ENCODE measurements at regions not wholly inside any gene's neighbourhood (a gene's known extent, or its start where the extent isn't known, plus 50 kb on each side); places are given as distances from the start of the nearest gene placed in this dataset.

DNA sequence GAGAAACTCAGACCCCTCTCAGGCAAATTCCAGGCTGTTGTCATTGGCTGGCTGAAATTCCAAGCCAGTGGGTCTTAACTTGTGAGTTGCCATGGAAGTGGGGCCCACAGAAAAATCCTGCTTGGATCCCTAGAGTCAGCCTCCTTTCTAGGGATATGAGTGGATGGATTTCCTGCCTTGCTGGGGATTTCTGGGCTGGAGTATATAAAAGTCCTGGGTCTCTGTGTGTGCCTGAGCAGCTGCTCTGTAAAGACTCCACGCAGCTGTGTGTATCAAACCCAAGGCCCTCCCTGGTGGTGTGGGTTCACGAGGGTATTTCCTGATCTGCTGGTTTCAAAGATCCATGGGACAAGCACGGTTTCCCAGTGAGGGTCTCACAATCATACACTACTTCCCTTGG is 1077.1 kb downstream of the SLC16A7 start:
- no peaks in the 10 kb centered on the region for H3K27me3 ChIP-seq (ENCODE audit: insufficient read depth, poor library complexity, severe bottlenecking)
- TF ChIP-seq, protein P1, sequence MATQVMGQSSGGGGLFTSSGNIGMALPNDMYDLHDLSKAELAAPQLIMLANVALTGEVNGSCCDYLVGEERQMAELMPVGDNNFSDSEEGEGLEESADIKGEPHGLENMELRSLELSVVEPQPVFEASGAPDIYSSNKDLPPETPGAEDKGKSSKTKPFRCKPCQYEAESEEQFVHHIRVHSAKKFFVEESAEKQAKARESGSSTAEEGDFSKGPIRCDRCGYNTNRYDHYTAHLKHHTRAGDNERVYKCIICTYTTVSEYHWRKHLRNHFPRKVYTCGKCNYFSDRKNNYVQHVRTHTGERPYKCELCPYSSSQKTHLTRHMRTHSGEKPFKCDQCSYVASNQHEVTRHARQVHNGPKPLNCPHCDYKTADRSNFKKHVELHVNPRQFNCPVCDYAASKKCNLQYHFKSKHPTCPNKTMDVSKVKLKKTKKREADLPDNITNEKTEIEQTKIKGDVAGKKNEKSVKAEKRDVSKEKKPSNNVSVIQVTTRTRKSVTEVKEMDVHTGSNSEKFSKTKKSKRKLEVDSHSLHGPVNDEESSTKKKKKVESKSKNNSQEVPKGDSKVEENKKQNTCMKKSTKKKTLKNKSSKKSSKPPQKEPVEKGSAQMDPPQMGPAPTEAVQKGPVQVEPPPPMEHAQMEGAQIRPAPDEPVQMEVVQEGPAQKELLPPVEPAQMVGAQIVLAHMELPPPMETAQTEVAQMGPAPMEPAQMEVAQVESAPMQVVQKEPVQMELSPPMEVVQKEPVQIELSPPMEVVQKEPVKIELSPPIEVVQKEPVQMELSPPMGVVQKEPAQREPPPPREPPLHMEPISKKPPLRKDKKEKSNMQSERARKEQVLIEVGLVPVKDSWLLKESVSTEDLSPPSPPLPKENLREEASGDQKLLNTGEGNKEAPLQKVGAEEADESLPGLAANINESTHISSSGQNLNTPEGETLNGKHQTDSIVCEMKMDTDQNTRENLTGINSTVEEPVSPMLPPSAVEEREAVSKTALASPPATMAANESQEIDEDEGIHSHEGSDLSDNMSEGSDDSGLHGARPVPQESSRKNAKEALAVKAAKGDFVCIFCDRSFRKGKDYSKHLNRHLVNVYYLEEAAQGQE (IDR thresholded peaks at IDR 0.05; ENCODE audit: insufficient replicate concordance, low read depth) = no peak
- no peak for TF ChIP-seq POLR2AphosphoS5 (IDR thresholded peaks at IDR 0.05; ENCODE audit: low read depth)
- TF ChIP-seq GABPA (IDR thresholded peaks at IDR 0.05; ENCODE audit: low read depth) = no peak
- TF ChIP-seq, protein P2, sequence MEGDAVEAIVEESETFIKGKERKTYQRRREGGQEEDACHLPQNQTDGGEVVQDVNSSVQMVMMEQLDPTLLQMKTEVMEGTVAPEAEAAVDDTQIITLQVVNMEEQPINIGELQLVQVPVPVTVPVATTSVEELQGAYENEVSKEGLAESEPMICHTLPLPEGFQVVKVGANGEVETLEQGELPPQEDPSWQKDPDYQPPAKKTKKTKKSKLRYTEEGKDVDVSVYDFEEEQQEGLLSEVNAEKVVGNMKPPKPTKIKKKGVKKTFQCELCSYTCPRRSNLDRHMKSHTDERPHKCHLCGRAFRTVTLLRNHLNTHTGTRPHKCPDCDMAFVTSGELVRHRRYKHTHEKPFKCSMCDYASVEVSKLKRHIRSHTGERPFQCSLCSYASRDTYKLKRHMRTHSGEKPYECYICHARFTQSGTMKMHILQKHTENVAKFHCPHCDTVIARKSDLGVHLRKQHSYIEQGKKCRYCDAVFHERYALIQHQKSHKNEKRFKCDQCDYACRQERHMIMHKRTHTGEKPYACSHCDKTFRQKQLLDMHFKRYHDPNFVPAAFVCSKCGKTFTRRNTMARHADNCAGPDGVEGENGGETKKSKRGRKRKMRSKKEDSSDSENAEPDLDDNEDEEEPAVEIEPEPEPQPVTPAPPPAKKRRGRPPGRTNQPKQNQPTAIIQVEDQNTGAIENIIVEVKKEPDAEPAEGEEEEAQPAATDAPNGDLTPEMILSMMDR (IDR thresholded peaks at IDR 0.05; ENCODE audit: insufficient read depth, low read length) = no peak
- no peak for TF ChIP-seq SPI1 (IDR thresholded peaks at IDR 0.05; ENCODE audit: borderline replicate concordance, low read depth)
- H3K4me3 ChIP-seq (replicated peaks; ENCODE audit: insufficient read depth, low read length) = no peak overlapping the region
- no peak for DNase-seq (ENCODE audit: low read depth in 1 of 2, low spot score in 1 of 2)
- H3K27ac ChIP-seq (replicated peaks) = no peak overlapping the region

DNA sequence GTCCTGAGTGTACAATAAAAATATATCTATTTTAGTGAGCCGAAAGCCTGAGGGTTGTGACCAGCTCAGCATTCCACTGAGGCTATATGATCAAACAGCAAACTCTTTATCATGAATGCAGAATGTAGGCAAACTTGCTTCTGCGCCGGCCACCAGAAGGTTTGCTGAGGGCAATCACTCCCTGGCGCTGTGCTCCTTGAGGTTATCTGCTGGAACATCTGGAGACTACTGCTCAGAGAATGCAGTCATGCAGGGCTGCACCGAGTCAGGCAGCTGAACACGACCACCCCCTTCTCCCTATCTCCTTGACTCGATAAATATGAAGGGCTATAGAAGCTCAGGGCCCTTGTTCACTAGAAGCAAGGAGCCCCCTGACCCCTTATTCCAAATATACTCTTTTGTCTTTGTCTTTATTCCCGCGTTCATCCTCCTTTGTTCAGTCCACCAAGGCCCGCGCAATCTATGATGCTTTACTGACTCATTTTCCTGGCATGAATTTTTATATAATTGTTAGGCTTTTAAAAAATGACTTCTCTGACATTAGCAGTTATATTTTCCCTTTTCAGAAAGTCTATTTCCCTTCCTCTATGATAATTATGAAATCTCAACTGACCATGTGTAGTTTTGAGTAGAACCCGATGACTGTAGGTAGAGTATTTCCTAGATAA is 1089.3 kb downstream of the SLC16A7 start:
- no peak overlapping the region for H3K27ac ChIP-seq (replicated peaks)
- TF ChIP-seq SPI1 (IDR thresholded peaks at IDR 0.05; ENCODE audit: borderline replicate concordance, low read depth) (no peak), GABPA (IDR thresholded peaks at IDR 0.05; ENCODE audit: low read depth) (no peak), POLR2AphosphoS5 (IDR thresholded peaks at IDR 0.05; ENCODE audit: low read depth) (no peak)
- TF ChIP-seq, protein P2 (IDR thresholded peaks at IDR 0.05; ENCODE audit: insufficient read depth, low read length) = no peak
- TF ChIP-seq, protein P1 (IDR thresholded peaks at IDR 0.05; ENCODE audit: insufficient replicate concordance, low read depth) = no peak
- H3K27me3 ChIP-seq (ENCODE audit: insufficient read depth, poor library complexity, severe bottlenecking) = no peaks in the 10 kb centered on the region
- no peak for DNase-seq (ENCODE audit: low read depth in 1 of 2, low spot score in 1 of 2)
- no peak overlapping the region for H3K4me3 ChIP-seq (replicated peaks; ENCODE audit: insufficient read depth, low read length)

DNA sequence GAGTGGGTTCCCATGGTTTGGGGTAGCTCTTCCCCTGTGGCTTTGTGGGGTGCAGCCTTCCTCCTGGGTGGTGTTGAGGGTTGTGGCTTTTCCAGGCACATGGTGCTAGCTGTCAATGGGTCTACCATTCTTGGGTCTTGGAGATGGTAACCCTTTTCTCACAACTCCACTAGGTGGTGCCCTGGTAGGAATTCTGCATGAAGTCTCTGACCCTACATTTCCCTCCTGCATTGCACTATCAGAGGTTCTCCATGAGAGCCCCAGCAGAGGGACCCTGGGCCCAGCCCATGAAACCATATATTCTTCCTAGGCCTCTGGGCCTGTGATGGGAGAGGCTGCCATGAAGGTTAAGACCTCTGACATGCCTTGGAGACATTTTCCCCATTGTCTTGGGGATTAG is 1093.3 kb downstream of the SLC16A7 start:
- no peak overlapping the region for H3K27ac ChIP-seq (replicated peaks)
- H3K27me3 ChIP-seq (ENCODE audit: insufficient read depth, poor library complexity, severe bottlenecking) = no peaks in the 10 kb centered on the region
- TF ChIP-seq SPI1 (IDR thresholded peaks at IDR 0.05; ENCODE audit: borderline replicate concordance, low read depth) (no peak), GABPA (IDR thresholded peaks at IDR 0.05; ENCODE audit: low read depth) (no peak)
- TF ChIP-seq, protein P2 (IDR thresholded peaks at IDR 0.05; ENCODE audit: insufficient read depth, low read length) = no peak
- peak in 1 of 2 experiments; percentile 51 for DNase-seq (ENCODE audit: low read depth in 1 of 2, low spot score in 1 of 2)
- no peak overlapping the region for H3K4me3 ChIP-seq (replicated peaks; ENCODE audit: insufficient read depth, low read length)
